Peyer's patch (tissue), 4 donors: ENCODE measurements at regions not wholly inside any gene's neighbourhood (a gene's known extent, or its start where the extent isn't known, plus 50 kb on each side); places are given as distances from the start of the nearest gene placed in this dataset.
A peak's percentile ranks its signal among the peaks of the same experiment; 100 is the strongest.
"Not testable (repeated sequence)": the region's sequence is repeated elsewhere in the genome, so short reads cannot be mapped to it uniquely, and the experiment has no call there.

Source experiments
- DNase-seq, 3 donors: peaks; one replicate each; pipeline ENCODE4 v3.0.0-alpha.2; 2017 to 2019
- H3K27ac ChIP-seq, 4 donors: fragments of 200-600 bp; sonication (generic); one replicate each; pipeline ENCODE4 v1.5.1; 2016 to 2019
- H3K27me3 ChIP-seq, 2 donors: fragments of 200-600 bp; sonication (generic); one replicate each; pipeline ENCODE4 v1.5.1; 2019
- H3K36me3 ChIP-seq, 3 donors: fragments of 200-600 bp; sonication (generic); one replicate each; pipeline ENCODE4 v1.5.1; 2016 to 2019
- H3K4me1 ChIP-seq, 4 donors: fragments of 200-600 bp; sonication (generic); one replicate each; pipeline ENCODE4 v1.5.1; 2016 to 2019
- H3K4me3 ChIP-seq, 4 donors: fragments of 200-600 bp; sonication (generic); 1 replicate in 3 of 4; 2 replicates in 1 of 4; pipeline ENCODE4 v1.5.1; 2016 to 2019; ENCODE audit warnings: mild to moderate bottlenecking in 1 of 4
- H3K9me3 ChIP-seq, 4 donors: fragments of 200-600 bp; sonication (generic); one replicate each; pipeline ENCODE4 v1.5.1; 2016 to 2019; ENCODE audit warnings: mild to moderate bottlenecking in 1 of 4
- POLR2A ChIP-seq, 2 donors: fragments of 450-650 bp; IDR thresholded peaks; one replicate each; pipeline ENCODE4 v1.5.1; 2017; ENCODE audit warnings: antibody characterized with exemption in 2 of 2, mild to moderate bottlenecking in 2 of 2, moderate library complexity in 2 of 2
- TF ChIP-seq, protein P1 (sequence below), 6 experiments: fragments of 450-650 bp in 4 of 6; fragments of 200-600 bp in 2 of 6; sonication (generic) in 1 of 6; IDR thresholded peaks; one replicate each; pipeline ENCODE4 v1.5.1; 2017 to 2019; ENCODE audit warnings: antibody characterized with exemption in 6 of 6, mild to moderate bottlenecking in 3 of 6, moderate library complexity in 1 of 6

DNA sequence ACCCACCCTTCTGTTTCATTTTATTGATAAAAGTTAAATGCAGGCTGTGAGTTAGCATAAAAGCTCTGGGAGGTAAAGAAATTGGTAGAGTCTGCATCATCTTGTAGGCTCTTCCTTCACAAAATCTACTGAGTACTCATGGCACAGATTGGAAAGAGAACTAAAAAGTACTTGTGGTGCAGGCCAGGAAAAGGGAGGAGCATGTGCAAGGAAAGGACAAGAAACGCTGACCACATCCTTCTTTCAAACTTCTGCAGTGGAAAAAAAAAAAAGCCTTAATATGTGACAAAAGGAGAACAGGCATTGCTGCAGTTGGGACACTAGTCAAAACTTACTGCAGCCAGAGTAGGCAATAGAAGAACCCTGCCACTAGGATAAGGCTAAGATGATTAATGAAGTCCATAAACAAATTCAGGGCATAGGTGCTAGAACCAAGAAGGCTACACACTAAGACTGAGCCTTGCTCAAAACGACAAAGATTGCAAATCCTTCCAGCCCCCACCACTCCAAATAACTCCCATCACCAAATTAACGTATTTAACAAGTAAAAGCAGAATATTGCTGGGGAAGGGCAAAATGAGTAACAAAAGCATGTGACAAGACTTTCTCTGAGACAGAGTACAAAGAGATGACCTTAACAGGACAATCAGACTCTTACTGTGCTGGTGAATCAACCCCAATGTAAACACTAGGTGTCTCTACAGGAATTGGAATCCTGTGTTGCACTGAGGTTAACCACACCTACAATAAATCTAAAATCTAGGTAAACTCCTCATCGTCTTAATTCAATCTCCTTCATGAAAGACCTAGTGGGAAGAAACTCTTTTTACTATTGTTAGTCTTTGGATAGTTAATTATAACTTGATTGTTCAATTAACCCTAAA is 1024.8 kb downstream of the TLE1 start:
- Histone ChIP-seq H3K9me3 (no peaks in the 10 kb centered on the region), H3K27me3 (no peaks in the 10 kb centered on the region), H3K27ac (no peak overlapping the region), H3K4me1 (no peaks in the 10 kb centered on the region), H3K36me3 (no peaks in the 10 kb centered on the region), H3K4me3 (no peak overlapping the region)
- no peak for DNase-seq
- TF ChIP-seq POLR2A (IDR thresholded peaks at IDR 0.05) = no peak
- TF ChIP-seq, protein P1, sequence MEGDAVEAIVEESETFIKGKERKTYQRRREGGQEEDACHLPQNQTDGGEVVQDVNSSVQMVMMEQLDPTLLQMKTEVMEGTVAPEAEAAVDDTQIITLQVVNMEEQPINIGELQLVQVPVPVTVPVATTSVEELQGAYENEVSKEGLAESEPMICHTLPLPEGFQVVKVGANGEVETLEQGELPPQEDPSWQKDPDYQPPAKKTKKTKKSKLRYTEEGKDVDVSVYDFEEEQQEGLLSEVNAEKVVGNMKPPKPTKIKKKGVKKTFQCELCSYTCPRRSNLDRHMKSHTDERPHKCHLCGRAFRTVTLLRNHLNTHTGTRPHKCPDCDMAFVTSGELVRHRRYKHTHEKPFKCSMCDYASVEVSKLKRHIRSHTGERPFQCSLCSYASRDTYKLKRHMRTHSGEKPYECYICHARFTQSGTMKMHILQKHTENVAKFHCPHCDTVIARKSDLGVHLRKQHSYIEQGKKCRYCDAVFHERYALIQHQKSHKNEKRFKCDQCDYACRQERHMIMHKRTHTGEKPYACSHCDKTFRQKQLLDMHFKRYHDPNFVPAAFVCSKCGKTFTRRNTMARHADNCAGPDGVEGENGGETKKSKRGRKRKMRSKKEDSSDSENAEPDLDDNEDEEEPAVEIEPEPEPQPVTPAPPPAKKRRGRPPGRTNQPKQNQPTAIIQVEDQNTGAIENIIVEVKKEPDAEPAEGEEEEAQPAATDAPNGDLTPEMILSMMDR (IDR thresholded peaks at IDR 0.05) = no peak

- not testable (repeated sequence) for H3K27me3 ChIP-seq, H3K27ac ChIP-seq, DNase-seq, H3K4me1 ChIP-seq, H3K4me3 ChIP-seq, H3K36me3 ChIP-seq, H3K9me3 ChIP-seq
These were observed 1029.6 kb downstream of the TLE1 start for GRCh38 chr9:80659751-80660150.

DNA sequence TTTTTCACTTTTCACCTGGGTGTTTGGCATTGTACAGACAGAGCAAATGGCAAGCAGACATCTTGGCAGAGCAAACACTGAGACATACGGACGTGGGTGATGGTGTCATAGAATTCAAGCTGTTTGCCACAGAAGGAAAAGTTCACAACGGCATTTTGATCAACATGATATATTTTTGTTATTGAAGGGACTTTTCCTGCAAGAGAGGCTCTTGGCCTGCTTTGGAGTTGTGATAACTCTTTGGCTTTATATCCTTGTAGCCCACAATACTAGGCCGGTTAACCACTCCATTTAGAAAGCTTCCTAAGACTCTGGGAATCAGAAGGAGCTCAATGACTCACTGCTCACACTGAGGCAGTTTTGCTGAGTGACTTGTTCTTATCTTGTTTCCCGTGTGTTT is 1038.3 kb downstream of the TLE1 start:
- H3K27ac ChIP-seq = no peak overlapping the region
- no peak for DNase-seq
- H3K4me3 ChIP-seq = no peak overlapping the region
- TF ChIP-seq POLR2A (IDR thresholded peaks at IDR 0.05) = no peak
- TF ChIP-seq, protein P1 (IDR thresholded peaks at IDR 0.05) = no peak
- no peaks in the 10 kb centered on the region for H3K4me1 ChIP-seq
- H3K9me3 ChIP-seq = no peaks in the 10 kb centered on the region
- H3K27me3 ChIP-seq = no peaks in the 10 kb centered on the region
- no peaks in the 10 kb centered on the region for H3K36me3 ChIP-seq

GRCh38 chr9:80649496-80649895 is 1039.9 kb downstream of the TLE1 start:
- Histone ChIP-seq H3K36me3 (no peaks in the 10 kb centered on the region), H3K4me3 (no peak overlapping the region), H3K4me1 (no peaks in the 10 kb centered on the region), H3K9me3 (no peaks in the 10 kb centered on the region), H3K27me3 (no peaks in the 10 kb centered on the region), H3K27ac (peak overlapping the region in 3 of 4 donors; percentile 14 to 26 (median 17))
- TF ChIP-seq, protein P1 (IDR thresholded peaks at IDR 0.05) = no peak
- no peak for TF ChIP-seq POLR2A (IDR thresholded peaks at IDR 0.05)
- no peak for DNase-seq

DNA sequence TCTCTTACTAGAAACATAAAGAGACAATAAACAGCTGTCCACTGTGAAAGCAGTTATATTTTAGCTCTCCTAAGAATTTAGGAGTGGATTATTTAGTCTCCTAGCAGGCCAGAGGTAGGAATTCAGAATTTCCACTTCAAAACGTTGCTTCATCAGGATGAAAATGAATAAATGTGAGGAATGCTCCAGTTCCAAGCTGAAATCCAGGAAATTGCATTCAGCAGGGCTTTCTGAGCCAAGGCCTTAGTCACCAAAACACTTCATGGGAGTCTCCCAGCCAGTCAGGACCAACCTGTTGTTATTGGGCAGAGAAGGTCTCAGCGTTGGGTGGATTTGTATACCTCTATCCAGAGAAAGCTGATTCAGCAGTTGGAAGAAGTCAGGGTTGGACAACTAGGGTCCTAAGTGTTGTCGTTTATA is 1040.3 kb downstream of the TLE1 start:
- H3K36me3 ChIP-seq = no peaks in the 10 kb centered on the region
- DNase-seq = peak in 1 of 3 donors; percentile 48
- TF ChIP-seq, protein P1 (IDR thresholded peaks at IDR 0.05) = no peak
- no peak for TF ChIP-seq POLR2A (IDR thresholded peaks at IDR 0.05)
- no peaks in the 10 kb centered on the region for H3K4me1 ChIP-seq
- no peak overlapping the region for H3K4me3 ChIP-seq
- peak overlapping the region in 3 of 4 donors; percentile 7 to 17 (median 14) for H3K27ac ChIP-seq
- no peaks in the 10 kb centered on the region for H3K9me3 ChIP-seq
- no peaks in the 10 kb centered on the region for H3K27me3 ChIP-seq

GRCh38 chr9:80648336-80648735 is 1041.0 kb downstream of the TLE1 start:
- DNase-seq = no peak
- Histone ChIP-seq H3K4me3 (no peak overlapping the region), H3K36me3 (no peaks in the 10 kb centered on the region)

More at GRCh38 chr9:80648336-80648735, 1041.0 kb downstream of the TLE1 start:
- TF ChIP-seq POLR2A (IDR thresholded peaks at IDR 0.05) = no peak
- TF ChIP-seq, protein P1 (IDR thresholded peaks at IDR 0.05) = no peak
- Histone ChIP-seq H3K27ac (peak overlapping the region in 1 of 4 donors; percentile 7), H3K4me1 (no peaks in the 10 kb centered on the region), H3K9me3 (no peaks in the 10 kb centered on the region), H3K27me3 (no peaks in the 10 kb centered on the region)
